ENCODE measurements at regions not wholly inside any gene's neighbourhood (a gene's known extent, or its start where the extent isn't known, plus 50 kb on each side); places are given as distances from the start of the nearest gene placed in this dataset.

- TF ChIP-seq EGR1 (IDR thresholded peaks at IDR 0.05; ENCODE audit: borderline replicate concordance, low read depth, low read length) (no peak), CREB1 (IDR thresholded peaks at IDR 0.05) (no peak), NRF1 (IDR thresholded peaks at IDR 0.05; ENCODE audit: low read depth, low read length) (peak; percentile 66), YY1 (IDR thresholded peaks at IDR 0.05; ENCODE audit: low read depth, low read length) (0 out of 2 replicates have a peak, but pooled peaks have one; percentile 67), RBBP5 (IDR thresholded peaks at IDR 0.05; ENCODE audit: borderline replicate concordance, low read depth, low read length) (no peak), RAD21 (IDR thresholded peaks at IDR 0.05 in 1 of 2, conservative IDR thresholded peaks at IDR 0.05 in 1 of 2; ENCODE audit: low read depth in 2 of 2, low read length in 2 of 2) (peak; percentile 30 to 57; a peak in 3 of 4 replicates), CTBP2 (IDR thresholded peaks at IDR 0.05; ENCODE audit: borderline replicate concordance, insufficient read depth, insufficient read length, low read length) (no peak), SIN3A (conservative IDR thresholded peaks at IDR 0.05 in 1 of 2, IDR thresholded peaks at IDR 0.05 in 1 of 2; ENCODE audit: low read depth in 1 of 2, low read length in 2 of 2) (no peak)
- TF ChIP-seq, protein P1, sequence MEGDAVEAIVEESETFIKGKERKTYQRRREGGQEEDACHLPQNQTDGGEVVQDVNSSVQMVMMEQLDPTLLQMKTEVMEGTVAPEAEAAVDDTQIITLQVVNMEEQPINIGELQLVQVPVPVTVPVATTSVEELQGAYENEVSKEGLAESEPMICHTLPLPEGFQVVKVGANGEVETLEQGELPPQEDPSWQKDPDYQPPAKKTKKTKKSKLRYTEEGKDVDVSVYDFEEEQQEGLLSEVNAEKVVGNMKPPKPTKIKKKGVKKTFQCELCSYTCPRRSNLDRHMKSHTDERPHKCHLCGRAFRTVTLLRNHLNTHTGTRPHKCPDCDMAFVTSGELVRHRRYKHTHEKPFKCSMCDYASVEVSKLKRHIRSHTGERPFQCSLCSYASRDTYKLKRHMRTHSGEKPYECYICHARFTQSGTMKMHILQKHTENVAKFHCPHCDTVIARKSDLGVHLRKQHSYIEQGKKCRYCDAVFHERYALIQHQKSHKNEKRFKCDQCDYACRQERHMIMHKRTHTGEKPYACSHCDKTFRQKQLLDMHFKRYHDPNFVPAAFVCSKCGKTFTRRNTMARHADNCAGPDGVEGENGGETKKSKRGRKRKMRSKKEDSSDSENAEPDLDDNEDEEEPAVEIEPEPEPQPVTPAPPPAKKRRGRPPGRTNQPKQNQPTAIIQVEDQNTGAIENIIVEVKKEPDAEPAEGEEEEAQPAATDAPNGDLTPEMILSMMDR (IDR thresholded peaks at IDR 0.05; ENCODE audit: control extremely low read depth in 1 of 3, insufficient read depth in 1 of 3, low read depth in 1 of 3, low read length in 3 of 3): peak; percentile 75 to 90 (median 83)
- TF ChIP-seq, protein P2, sequence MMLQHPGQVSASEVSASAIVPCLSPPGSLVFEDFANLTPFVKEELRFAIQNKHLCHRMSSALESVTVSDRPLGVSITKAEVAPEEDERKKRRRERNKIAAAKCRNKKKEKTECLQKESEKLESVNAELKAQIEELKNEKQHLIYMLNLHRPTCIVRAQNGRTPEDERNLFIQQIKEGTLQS (IDR thresholded peaks at IDR 0.05; ENCODE audit: insufficient read depth, low read depth, low read length): no peak
- Histone ChIP-seq H2BK12ac (ENCODE audit: low read depth, low read length) (no peak overlapping the region), H3K4me1 (replicated peaks in 1 of 4; ENCODE audit: control insufficient read depth in 3 of 4, insufficient read depth in 4 of 4, low read length in 3 of 4) (peaks cover 0 to 6% (median 2%) of the 10 kb centered on the region in 4 experiments; a peak in 3 of 7 replicates), H4K20me1 (replicated peaks in 1 of 2; ENCODE audit: control insufficient read depth in 1 of 2, insufficient read depth in 2 of 2, low read length in 2 of 2) (peaks cover 0 to 4% of the 10 kb centered on the region in 2 experiments), H3K9me3 (ENCODE audit: insufficient read depth in 2 of 2, low read depth in 1 of 2, low read length in 1 of 2) (no peaks in the 10 kb centered on the region), H2BK5ac (ENCODE audit: low read depth, low read length) (no peak overlapping the region; the same call in 1 of the 2 replicates), H3K79me2 (ENCODE audit: control insufficient read depth in 1 of 2, insufficient read depth in 2 of 2, low read length in 2 of 2) (no peaks in the 10 kb centered on the region), H3K36me3 (ENCODE audit: control insufficient read depth in 2 of 4, insufficient read depth in 4 of 4, low read length in 3 of 4) (no peaks in the 10 kb centered on the region), H3K4ac (replicated peaks; ENCODE audit: insufficient read length, low read depth, low read length) (no peak overlapping the region), H2BK15ac (ENCODE audit: low read length) (no peak overlapping the region), H3K27ac (ENCODE audit: low read depth, low read length) (no peak overlapping the region), H2BK20ac (ENCODE audit: low read length) (no peak overlapping the region), H2AK5ac (ENCODE audit: low read depth, low read length) (no peak overlapping the region), H3K56ac (replicated peaks; ENCODE audit: insufficient read length, low read depth, low read length) (no peak overlapping the region), H3K18ac (ENCODE audit: extremely low read depth, low read length) (no peak overlapping the region), H3K23ac (ENCODE audit: insufficient read length) (no peak overlapping the region), H3K27me3 (replicated peaks in 1 of 4; ENCODE audit: control insufficient read depth in 3 of 4, extremely low read depth in 1 of 4, insufficient read depth in 3 of 4, low read length in 3 of 4) (no peaks in the 10 kb centered on the region), H3K79me1 (ENCODE audit: low read depth, low read length) (0 out of 2 replicates have a peak, but pooled peaks cover 2% of the 10 kb centered on the region), H3K9ac (replicated peaks in 1 of 4; ENCODE audit: extremely low read depth in 1 of 4, low read depth in 3 of 4, low read length in 3 of 4) (no peak overlapping the region), H3K4me2 (ENCODE audit: insufficient read depth in 1 of 2, low read depth in 2 of 2, low read length in 2 of 2) (no peak overlapping the region), H4K5ac (ENCODE audit: insufficient read length, low read depth, low read length) (no peak overlapping the region), H4K91ac (replicated peaks; ENCODE audit: insufficient read length, low read length) (no peak overlapping the region), H3K23me2 (ENCODE audit: low read depth, low read length) (peaks cover 5% of the 10 kb centered on the region), H2BK120ac (replicated peaks; ENCODE audit: low read depth, low read length) (no peak overlapping the region), H4K8ac (ENCODE audit: extremely low read depth, insufficient read depth, low read length) (no peak overlapping the region), H2AFZ (ENCODE audit: low read length) (peak overlapping the region; percentile 96; the same call in 1 of the 2 replicates), H3K4me3 (ENCODE audit: extremely low read depth in 1 of 4, insufficient read depth in 2 of 4, low read depth in 3 of 4, low read length in 4 of 4) (no peak overlapping the region), H3K14ac (ENCODE audit: insufficient read length) (no peak overlapping the region)
- POLR2A ChIA-PET (ENCODE audit: partially characterized antibody): no interaction called here
- FAIRE-seq (no peak), DNase-seq (ENCODE audit: low read depth in 1 of 2, low spot score in 2 of 2) (peak; percentile 65 to 82)
- CTCF ChIA-PET (ENCODE audit: partially characterized antibody): interaction anchor here (0.6 to 5.8 kb wide), 17 partner anchors 10 to 1697 kb away, joined by 3 to 41 read pairs (median 5); no protein-coding TSS in a partner anchor
- 25% methylated on average over 6 of the region's 6 CpGs; no CpG with 5 or more reads in 1 of the 2 experiments for WGBS, 2 experiments (ENCODE audit: extremely low coverage in 1 of 2, insufficient coverage in 1 of 2, insufficient read length in 1 of 2, insufficient replicate concordance in 2 of 2, low coverage in 1 of 2, low lambda C conversion rate in 2 of 2, missing lambda C conversion rate in 1 of 2)
These were observed 324.3 kb downstream of the ZNF536 start for GRCh38 chr19:30696514-30696913.
